Body of pancreas (tissue), 4 donors: ENCODE measurements at regions not wholly inside any gene's neighbourhood (a gene's known extent, or its start where the extent isn't known, plus 50 kb on each side); places are given as distances from the start of the nearest gene placed in this dataset.

ENCODE experiments used
- POLR2A ChIP-seq, 3 donors: fragments of 450-650 bp; IDR thresholded peaks; one replicate each; pipeline ENCODE4 v1.6.1; 2016; ENCODE audit warnings: antibody characterized with exemption in 3 of 3, mild to moderate bottlenecking in 2 of 3
- TF ChIP-seq, protein P1 (sequence below), 7 experiments: fragments of 450-650 bp in 4 of 7; fragments of 200-600 bp in 3 of 7; sonication (generic) in 3 of 7; IDR thresholded peaks; one replicate each; pipeline ENCODE4 v1.5.1; 2016 to 2019; ENCODE audit warnings: antibody characterized with exemption in 7 of 7

DNA sequence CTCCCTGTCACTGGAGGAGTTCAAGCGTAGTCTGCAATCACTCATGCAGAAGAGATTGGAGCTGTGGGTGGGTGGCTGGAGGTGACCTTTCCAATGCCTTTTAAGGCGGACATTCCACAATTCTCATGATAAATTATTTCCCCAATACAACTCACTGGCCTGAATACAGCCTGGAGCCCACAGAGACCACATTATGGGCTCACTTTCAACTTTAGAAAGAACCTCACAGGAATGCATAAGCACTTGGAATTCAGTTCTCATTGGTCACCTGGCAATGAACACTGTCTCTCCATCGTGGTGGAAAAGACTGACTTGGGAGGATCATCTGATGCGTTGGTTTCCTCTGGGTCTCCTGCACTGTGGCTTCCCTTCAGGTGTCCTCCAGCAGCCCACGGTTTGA is 151.8 kb upstream of the KCND3 start:
- TF ChIP-seq, protein P1, sequence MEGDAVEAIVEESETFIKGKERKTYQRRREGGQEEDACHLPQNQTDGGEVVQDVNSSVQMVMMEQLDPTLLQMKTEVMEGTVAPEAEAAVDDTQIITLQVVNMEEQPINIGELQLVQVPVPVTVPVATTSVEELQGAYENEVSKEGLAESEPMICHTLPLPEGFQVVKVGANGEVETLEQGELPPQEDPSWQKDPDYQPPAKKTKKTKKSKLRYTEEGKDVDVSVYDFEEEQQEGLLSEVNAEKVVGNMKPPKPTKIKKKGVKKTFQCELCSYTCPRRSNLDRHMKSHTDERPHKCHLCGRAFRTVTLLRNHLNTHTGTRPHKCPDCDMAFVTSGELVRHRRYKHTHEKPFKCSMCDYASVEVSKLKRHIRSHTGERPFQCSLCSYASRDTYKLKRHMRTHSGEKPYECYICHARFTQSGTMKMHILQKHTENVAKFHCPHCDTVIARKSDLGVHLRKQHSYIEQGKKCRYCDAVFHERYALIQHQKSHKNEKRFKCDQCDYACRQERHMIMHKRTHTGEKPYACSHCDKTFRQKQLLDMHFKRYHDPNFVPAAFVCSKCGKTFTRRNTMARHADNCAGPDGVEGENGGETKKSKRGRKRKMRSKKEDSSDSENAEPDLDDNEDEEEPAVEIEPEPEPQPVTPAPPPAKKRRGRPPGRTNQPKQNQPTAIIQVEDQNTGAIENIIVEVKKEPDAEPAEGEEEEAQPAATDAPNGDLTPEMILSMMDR (IDR thresholded peaks at IDR 0.05) = no peak
- no peak for TF ChIP-seq POLR2A (IDR thresholded peaks at IDR 0.05)
